HG03342 (cell line): ENCODE measurements at regions not wholly inside any gene's neighbourhood (a gene's known extent, or its start where the extent isn't known, plus 50 kb on each side); places are given as distances from the start of the nearest gene placed in this dataset.
"Not testable (repeated sequence)": the region's sequence is repeated elsewhere in the genome, so short reads cannot be mapped to it uniquely, and the experiment has no call there.

Experiments
- ATAC-seq: cut with Tn5 transposase; IDR thresholded peaks from one replicate; pipeline ENCODE4 v1.9.1; 2021; ENCODE audit warnings: mild to moderate bottlenecking, moderate library complexity; ENCODE audit not compliant: unreplicated experiment

GRCh38 chr1:157369808-157370521 is 182.3 kb downstream of the FCRL5 start:
- no peak for ATAC-seq

DNA sequence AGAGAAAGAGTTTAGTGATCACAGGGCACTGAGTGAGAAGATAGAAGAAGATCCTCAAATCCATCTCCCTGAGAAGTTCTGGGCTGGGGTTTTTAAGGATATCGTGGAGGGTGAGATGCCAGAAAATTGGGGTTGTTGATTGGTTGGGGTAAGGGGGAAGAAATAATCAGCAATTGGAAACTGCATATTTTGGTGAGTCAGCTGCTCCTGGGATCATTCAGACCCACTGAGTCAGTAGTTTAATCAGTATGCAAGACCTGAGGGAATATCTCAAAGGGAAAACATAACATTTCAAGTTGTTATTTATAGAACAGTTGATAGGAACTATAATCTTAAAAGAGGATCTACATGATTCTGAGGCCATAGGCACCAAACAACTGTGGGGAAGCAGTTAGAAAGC is 183.4 kb downstream of the FCRL5 start:
- not testable (repeated sequence) for ATAC-seq

DNA sequence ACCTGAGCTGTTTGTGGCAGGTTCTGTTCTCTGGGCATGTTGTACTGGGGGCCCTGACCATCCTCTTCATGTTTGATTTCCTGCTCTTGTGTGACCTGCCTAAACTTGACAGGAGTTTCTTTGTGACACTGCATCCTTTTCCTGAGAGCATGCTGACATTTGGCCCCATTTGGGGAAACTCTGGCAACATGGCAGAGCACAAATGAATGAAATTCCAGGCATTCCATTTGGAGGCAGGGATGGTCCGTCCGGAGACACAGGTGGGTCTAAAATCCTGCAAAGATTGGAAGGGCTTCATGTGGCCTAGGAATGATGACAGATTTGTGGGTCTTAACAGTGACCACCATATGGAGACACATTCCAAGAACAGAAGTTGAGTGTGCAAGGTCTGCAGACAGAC is 184.0 kb downstream of the FCRL5 start:
- ATAC-seq = no peak

DNA sequence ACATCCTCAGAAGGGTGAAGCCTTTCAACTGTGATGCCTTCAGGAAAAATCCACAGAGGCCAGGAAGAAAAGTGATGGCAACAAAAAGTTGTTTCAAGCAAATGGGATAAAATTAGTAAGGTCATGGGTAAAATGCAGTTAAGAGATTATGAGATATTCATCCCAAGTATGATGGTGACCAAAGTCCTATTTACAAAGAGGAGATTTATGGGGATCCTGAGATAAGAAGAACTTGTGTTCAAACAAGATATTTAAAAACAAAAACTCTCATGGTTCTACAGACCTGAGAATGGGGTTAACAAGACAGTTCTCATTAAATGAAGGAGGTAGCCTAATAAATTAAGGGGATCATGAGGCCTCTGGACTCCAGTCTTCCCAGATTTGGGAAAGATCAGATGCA is 184.4 kb downstream of the FCRL5 start:
- ATAC-seq = no peak

- ATAC-seq = no peak
These were observed 185.1 kb downstream of the FCRL5 start for GRCh38 chr1:157367091-157367739.

GRCh38 chr1:157364612-157365011 is 187.7 kb downstream of the FCRL5 start:
- ATAC-seq = no peak

DNA sequence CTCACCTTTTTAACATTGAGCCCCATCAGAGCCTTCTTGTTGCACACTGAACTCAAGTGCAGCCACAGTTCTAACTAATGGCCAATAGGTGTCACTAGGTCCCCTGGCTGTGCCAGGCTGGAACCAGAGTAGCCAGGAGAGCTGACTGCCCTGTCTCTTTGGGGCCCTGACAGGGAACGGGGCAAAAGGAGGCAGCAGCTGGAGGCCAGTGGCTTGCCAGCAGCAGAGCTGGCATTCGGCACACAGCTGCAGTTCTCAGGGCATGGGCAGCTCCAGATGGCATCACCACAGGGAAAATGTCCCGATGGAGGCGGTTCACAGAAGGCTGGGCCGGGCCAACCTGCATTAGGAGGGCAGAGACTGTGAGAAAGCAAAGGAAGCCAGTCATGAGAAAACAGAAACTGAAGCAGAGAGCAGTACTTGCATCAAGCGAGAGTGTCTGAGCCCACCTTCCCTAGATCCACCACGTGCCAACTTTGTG is 188.6 kb downstream of the FCRL5 start:
- ATAC-seq = peak; percentile 73

DNA sequence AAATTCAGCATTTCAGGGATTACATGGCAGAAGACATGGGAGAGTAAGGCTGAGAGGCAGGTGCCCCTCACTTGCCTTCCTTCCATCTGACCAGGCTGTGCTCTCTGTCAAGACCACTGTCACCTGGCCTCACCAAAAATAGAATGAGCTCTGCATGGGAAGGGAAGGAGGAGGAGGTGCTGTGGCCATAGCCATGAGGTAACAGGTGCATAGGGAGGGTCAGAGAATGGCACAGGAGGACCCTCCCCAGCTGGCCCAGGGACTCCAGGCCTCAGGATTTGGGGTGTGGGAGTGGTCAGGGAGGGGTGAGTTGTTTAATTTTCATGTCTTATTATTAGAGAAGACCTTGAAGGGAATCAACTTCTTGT is 192.3 kb downstream of the FCRL5 start:
- no peak for ATAC-seq

DNA sequence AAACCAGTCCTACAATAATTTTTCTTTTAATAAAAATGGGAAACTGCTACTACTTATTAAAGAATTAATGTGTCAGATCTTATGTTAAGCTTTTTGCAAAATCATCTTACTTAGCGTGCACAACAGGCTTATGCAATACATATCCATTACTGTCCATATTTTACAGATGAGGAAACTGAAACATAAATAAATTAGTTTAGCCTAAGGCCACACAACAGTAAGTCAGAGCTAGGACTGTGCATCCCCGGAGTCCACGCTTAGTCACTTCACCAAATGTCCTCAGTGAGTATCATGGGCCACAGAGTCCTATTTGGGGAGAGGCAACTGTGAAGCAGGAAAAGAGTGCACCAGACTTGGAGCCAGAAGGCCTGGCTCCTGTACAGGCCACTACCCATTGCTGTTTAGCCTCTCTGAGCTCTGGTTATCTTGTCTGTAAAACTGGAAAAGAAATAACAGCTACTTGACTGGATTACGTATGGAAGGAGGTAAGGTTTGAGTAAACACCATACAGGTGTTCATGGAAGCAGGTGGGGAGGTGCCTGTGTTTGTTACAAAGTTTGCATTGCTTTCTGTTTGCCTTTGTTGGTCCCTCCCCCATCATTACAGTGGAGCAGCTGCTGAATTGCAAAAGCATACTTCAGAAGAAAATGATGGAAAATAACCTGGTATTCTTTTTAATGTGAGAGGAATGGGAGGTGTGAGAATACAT is 192.8 kb downstream of the FCRL5 start:
- no peak for ATAC-seq

DNA sequence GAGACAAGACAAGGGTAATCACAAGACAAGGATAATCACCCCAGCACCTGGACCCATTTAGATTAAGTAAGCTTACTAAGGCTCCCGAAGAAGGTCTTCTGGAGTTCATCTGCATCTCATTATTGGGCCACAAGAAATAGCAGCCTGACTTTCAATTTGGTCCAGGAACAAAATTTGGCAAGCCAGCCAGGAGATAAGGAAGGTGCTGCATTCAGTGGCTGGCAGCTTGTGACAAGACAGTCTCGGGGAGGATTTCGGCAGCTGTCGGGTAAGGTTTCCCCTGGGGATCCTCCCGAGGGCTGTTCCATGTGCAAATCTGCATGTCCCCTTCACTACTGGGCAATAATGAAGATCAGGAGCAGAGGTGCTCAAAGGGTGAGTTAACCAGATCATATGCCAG is 195.2 kb downstream of the FCRL5 start:
- no peak for ATAC-seq

- no peak for ATAC-seq
These were observed 195.7 kb downstream of the FCRL5 start for GRCh38 chr1:157356601-157357000.

GRCh38 chr1:157353546-157353945 is 198.8 kb downstream of the FCRL5 start:
- ATAC-seq = no peak

- no peak for ATAC-seq
These were observed 199.4 kb downstream of the FCRL5 start for GRCh38 chr1:157352817-157353408.

- no peak for ATAC-seq
These were observed 200.1 kb downstream of the FCRL5 start for GRCh38 chr1:157352216-157352615.

DNA sequence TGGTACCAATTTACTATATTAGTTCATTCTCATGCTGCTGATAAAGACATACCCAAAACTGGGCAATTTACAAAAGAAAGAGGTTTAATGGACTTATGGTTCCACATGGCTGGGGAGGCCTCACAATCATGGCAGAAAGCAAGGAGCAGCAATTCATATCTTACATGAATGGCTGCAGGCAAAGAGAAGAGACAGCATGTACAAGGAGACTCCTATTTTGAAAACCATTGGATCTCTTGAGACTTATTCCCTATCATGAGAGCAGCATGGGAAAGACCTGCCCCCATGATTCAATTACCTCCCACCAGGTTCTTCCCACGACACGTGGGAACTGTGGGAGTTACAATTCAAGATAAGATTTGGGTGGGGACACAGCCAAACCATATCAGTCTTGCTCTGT is 200.5 kb downstream of the FCRL5 start:
- ATAC-seq = not testable (repeated sequence)

- ATAC-seq = no peak
These were observed 203.5 kb downstream of the FCRL5 start for GRCh38 chr1:157348538-157349480.

DNA sequence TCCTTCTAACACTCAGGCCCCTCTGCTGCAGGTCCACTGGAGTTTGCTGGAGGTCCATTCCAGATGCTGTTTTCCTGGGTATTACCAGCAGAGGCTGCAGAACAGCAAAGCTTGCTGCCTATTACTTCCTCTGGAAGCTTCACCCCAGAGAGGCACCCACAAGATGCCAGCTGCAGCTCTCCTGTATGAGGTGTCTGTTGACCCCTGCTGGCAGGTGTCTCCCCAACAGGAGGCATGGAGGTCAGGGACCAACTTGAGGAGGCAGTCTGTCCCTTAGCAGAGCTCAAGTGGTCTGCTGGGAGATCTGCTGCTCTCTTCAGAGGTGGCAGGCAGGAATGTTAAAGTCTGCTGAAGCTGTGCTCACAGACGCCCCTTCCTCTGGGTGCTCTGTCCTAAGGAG is 204.8 kb downstream of the FCRL5 start:
- no peak for ATAC-seq

DNA sequence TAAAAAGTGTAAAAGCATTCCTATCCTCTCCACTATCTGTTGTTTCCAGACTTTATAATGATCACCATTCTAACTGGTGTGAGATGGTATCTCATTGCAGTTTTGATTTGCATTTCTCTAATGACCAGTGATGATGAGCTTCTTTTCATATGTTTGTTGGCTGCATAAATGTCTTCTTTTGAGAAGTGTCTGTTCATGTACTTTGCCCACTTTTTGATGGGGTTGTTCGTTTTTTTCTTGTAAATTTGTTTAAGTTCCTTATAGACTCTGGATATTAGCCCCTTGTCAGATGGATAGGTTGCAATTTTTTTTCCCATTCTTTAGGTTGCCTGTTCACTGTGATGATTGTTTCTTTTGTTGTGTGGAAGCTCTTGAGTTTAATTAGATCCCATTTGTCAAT is 199.6 kb upstream of the ETV3 start:
- not testable (repeated sequence) for ATAC-seq

DNA sequence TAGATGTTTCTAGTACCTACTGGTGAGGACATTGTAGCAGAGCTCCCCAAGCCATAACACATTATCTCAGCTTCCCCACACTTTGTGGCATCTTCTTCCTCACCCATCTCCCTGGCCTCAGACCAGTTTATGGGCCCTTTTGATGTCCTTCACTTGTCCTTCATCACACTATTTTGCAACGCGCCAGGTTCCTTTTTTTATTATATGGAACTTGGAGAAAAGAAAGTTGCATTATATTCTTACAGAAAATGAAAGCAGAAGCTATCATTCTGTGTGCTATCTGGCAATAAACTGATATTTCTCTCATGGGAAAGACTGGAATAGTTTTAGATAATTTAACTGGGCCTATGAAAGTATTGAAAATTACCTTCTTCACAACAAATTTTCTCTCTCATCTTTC is 196.9 kb upstream of the ETV3 start:
- ATAC-seq = no peak

DNA sequence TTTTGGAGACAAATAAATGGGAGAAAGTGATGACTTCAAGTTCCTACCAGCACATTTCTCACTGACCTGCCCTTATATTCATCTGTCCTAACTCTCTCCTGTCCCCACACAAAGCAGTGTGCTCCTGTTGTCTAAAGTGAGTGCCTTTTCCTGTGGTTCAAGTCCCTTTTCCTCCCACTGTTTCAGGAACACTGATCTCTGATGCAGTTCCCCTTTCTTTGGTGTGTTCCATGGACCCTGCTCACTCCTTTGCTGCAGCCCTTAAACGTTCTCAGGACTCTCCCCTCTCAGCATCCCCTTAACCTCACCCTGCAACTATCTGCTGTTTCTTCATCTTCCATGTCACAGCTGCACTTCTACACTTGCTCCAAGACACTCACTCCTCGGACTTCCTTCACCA is 195.8 kb upstream of the ETV3 start:
- no peak for ATAC-seq

- ATAC-seq = not testable (repeated sequence)
These were observed 192.0 kb upstream of the ETV3 start for GRCh38 chr1:157330177-157330576.
